Hepatocyte (in vitro differentiated cells): ENCODE measurements at regions not wholly inside any gene's neighbourhood (a gene's known extent, or its start where the extent isn't known, plus 50 kb on each side); places are given as distances from the start of the nearest gene placed in this dataset.

Source experiments
- DNase-seq: peaks from one replicate; pipeline ENCODE4 v3.0.0-alpha.2; 2016; ENCODE audit warnings: low spot score
- H2AFZ ChIP-seq: fragments of 200-600 bp; sonication (generic); 2 replicates; pipeline ENCODE4 v1.6.0; 2016; ENCODE audit warnings: antibody characterized with exemption, mild to moderate bottlenecking
- H3K27ac ChIP-seq: fragments of 200-600 bp; sonication (generic); 2 replicates; pipeline ENCODE4 v1.5.1; 2016; ENCODE audit warnings: mild to moderate bottlenecking
- H3K27me3 ChIP-seq: fragments of 200-600 bp; sonication (generic); 2 replicates; pipeline ENCODE4 v1.6.1; 2016
- H3K36me3 ChIP-seq: fragments of 200-600 bp; sonication (generic); replicated peaks from 2 replicates; pipeline ENCODE4 v1.5.1; 2016; ENCODE audit warnings: low read depth; ENCODE audit not compliant: insufficient read depth
- H3K4me1 ChIP-seq: fragments of 200-600 bp; sonication (generic); 2 replicates; pipeline ENCODE4 v1.5.1; 2016; ENCODE audit warnings: mild to moderate bottlenecking, moderate library complexity; ENCODE audit not compliant: insufficient read depth
- H3K4me2 ChIP-seq: fragments of 200-600 bp; sonication (generic); 2 replicates; pipeline ENCODE4 v1.6.0; 2016
- H3K4me3 ChIP-seq: fragments of 200-600 bp; sonication (generic); 2 replicates; pipeline ENCODE4 v1.5.1; 2016; ENCODE audit warnings: mild to moderate bottlenecking
- H3K79me2 ChIP-seq: fragments of 200-600 bp; sonication (generic); 2 replicates; pipeline ENCODE4 v1.6.0; 2017; ENCODE audit warnings: mild to moderate bottlenecking
- H3K9me2 ChIP-seq: fragments of 200-600 bp; sonication (generic); replicated peaks from 2 replicates; pipeline ENCODE4 v1.6.0; 2017; ENCODE audit warnings: mild to moderate bottlenecking; ENCODE audit not compliant: insufficient read depth
- H3K9me3 ChIP-seq: fragments of 200-600 bp; sonication (generic); 2 replicates; pipeline ENCODE4 v1.5.1; 2016; ENCODE audit warnings: low read depth, mild to moderate bottlenecking
- H4K20me1 ChIP-seq: fragments of 200-600 bp; sonication (generic); 2 replicates; pipeline ENCODE4 v1.6.0; 2016; ENCODE audit warnings: mild to moderate bottlenecking; ENCODE audit not compliant: insufficient read depth, poor library complexity, severe bottlenecking
- EZH2 ChIP-seq: fragments of 200-600 bp; sonication (generic); IDR thresholded peaks from 2 replicates; pipeline ENCODE4 v1.6.1; 2016; ENCODE audit warnings: antibody characterized with exemption, mild to moderate bottlenecking, borderline replicate concordance
- EZH2phosphoT487 ChIP-seq: fragments of 200-600 bp; sonication (generic); IDR thresholded peaks from one replicate; pipeline ENCODE4 v1.6.1; 2018; ENCODE audit warnings: antibody characterized with exemption, mild to moderate bottlenecking, low read depth, moderate library complexity; ENCODE audit not compliant: unreplicated experiment, severe bottlenecking
- WGBS: methylation state at CpG from one replicate; pipeline ENCODE4 v1.1.6; 2016; ENCODE audit warnings: low lambda C conversion rate; ENCODE audit errors: missing lambda C conversion rate; 5-methylcytosine and 5-hydroxymethylcytosine counted together
- TF ChIP-seq, protein P1 (sequence below): fragments of 200-600 bp; sonication (generic); IDR thresholded peaks from 2 replicates; pipeline ENCODE4 v1.5.1; 2016; ENCODE audit warnings: antibody characterized with exemption, mild to moderate bottlenecking; ENCODE audit not compliant: poor library complexity

- Histone ChIP-seq H4K20me1 (no peaks in the 10 kb centered on the region), H3K4me3 (no peak overlapping the region), H2AFZ (no peak overlapping the region), H3K9me3 (no peaks in the 10 kb centered on the region), H3K27me3 (no peaks in the 10 kb centered on the region), H3K27ac (no peak overlapping the region), H3K9me2 (no peaks in the 10 kb centered on the region), H3K79me2 (no peaks in the 10 kb centered on the region), H3K4me2 (no peak overlapping the region), H3K4me1 (peaks cover 8% of the 10 kb centered on the region), H3K36me3 (no peaks in the 10 kb centered on the region)
- DNase-seq, result no peak
- 97% methylated on average over 8 of the region's 8 CpGs for WGBS
- no peak for TF ChIP-seq EZH2phosphoT487
- no peak for TF ChIP-seq EZH2
- TF ChIP-seq, protein P1, sequence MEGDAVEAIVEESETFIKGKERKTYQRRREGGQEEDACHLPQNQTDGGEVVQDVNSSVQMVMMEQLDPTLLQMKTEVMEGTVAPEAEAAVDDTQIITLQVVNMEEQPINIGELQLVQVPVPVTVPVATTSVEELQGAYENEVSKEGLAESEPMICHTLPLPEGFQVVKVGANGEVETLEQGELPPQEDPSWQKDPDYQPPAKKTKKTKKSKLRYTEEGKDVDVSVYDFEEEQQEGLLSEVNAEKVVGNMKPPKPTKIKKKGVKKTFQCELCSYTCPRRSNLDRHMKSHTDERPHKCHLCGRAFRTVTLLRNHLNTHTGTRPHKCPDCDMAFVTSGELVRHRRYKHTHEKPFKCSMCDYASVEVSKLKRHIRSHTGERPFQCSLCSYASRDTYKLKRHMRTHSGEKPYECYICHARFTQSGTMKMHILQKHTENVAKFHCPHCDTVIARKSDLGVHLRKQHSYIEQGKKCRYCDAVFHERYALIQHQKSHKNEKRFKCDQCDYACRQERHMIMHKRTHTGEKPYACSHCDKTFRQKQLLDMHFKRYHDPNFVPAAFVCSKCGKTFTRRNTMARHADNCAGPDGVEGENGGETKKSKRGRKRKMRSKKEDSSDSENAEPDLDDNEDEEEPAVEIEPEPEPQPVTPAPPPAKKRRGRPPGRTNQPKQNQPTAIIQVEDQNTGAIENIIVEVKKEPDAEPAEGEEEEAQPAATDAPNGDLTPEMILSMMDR, result no peak
These were observed 97.6 kb downstream of the LYZL2 start for GRCh38 chr10:30531751-30532530.

GRCh38 chr10:30529373-30529998, 95.5 kb downstream of the MAP3K8 start:
- Histone ChIP-seq H3K79me2 (no peaks in the 10 kb centered on the region), H3K4me2 (no peak overlapping the region), H3K27me3 (no peaks in the 10 kb centered on the region), H4K20me1 (no peaks in the 10 kb centered on the region), H3K9me2 (no peaks in the 10 kb centered on the region), H3K36me3 (no peaks in the 10 kb centered on the region), H3K9me3 (no peaks in the 10 kb centered on the region), H2AFZ (no peak overlapping the region), H3K4me1 (peaks cover 8% of the 10 kb centered on the region), H3K27ac (no peak overlapping the region), H3K4me3 (no peak overlapping the region)
- no peak for DNase-seq
- TF ChIP-seq EZH2 (no peak), EZH2phosphoT487 (no peak)
- TF ChIP-seq, protein P1, result no peak
- 95% methylated on average over 28 of the region's 28 CpGs for WGBS

- Histone ChIP-seq H3K36me3 (no peaks in the 10 kb centered on the region), H3K27me3 (no peaks in the 10 kb centered on the region), H3K79me2 (no peaks in the 10 kb centered on the region), H3K9me3 (no peaks in the 10 kb centered on the region), H3K4me2 (peak overlapping the region; percentile 49), H3K4me3 (no peak overlapping the region), H3K9me2 (no peaks in the 10 kb centered on the region), H2AFZ (no peak overlapping the region), H3K4me1 (peaks cover 8% of the 10 kb centered on the region), H4K20me1 (no peaks in the 10 kb centered on the region), H3K27ac (peak overlapping the region; percentile 62)
- WGBS, result 76% methylated on average over 6 of the region's 6 CpGs
- DNase-seq, result no peak
- TF ChIP-seq EZH2 (no peak), EZH2phosphoT487 (no peak)
- TF ChIP-seq, protein P1, result no peak
These were observed 94.4 kb downstream of the MAP3K8 start for GRCh38 chr10:30528429-30528786.
